ENCODE measurements at regions not wholly inside any gene's neighbourhood (a gene's known extent, or its start where the extent isn't known, plus 50 kb on each side); places are given as distances from the start of the nearest gene placed in this dataset.

DNA sequence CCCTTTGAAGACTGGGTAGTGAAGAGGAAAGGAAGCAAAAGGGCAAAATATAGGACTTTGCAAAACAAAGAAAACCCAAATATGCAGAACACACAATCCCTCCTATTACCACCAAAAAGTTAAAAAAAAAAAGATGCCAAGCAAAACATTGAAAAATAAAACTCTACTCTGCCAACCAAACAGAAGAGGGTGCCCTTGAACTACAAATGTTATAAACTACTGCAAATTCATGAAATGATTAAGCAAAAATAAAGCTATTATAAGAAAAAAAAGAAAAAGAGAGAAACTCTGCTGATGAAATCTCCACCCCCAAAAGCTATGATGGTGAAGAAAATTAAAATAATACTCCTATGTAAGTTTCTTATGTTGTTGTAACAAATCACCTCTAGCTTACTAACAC, 168.5 kb upstream of the STK26 start:
- TF ChIP-seq EZH2phosphoT487 (IDR thresholded peaks at IDR 0.05; ENCODE audit: borderline replicate concordance, low read length) (no peak), CTCF (conservative IDR thresholded peaks at IDR 0.05; ENCODE audit: low read depth, low read length) (peak; percentile 60), EZH2 (IDR thresholded peaks at IDR 0.05; ENCODE audit: low read length, unreplicated experiment) (no peak)
